ENCODE measurements at regions not wholly inside any gene's neighbourhood (a gene's known extent, or its start where the extent isn't known, plus 50 kb on each side); places are given as distances from the start of the nearest gene placed in this dataset.
A peak's percentile ranks its signal among the peaks of the same experiment; 100 is the strongest.

DNA sequence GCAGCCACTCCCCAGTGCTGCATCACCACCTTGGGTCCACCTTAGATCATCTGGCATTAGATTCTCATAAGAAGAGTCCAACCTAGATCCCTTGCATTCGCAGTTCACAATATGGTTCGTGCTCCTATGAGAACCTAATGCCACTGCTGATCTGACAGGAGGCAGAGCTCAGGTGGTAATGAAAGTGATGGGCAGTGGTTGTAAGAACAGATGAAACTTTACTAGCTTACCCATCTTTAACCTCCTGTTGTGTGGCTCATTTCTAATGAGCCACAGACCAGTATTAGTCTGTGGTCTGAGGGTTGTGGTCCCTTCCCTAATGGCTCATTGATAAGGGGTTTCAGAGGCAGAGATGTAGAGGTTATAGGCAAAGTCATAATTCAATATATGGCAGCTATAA lies 615.9 kb upstream of the MIS18BP1 start:
- H3K4me3 ChIP-seq (ENCODE audit: insufficient read length, low read depth) = no peak overlapping the region

DNA sequence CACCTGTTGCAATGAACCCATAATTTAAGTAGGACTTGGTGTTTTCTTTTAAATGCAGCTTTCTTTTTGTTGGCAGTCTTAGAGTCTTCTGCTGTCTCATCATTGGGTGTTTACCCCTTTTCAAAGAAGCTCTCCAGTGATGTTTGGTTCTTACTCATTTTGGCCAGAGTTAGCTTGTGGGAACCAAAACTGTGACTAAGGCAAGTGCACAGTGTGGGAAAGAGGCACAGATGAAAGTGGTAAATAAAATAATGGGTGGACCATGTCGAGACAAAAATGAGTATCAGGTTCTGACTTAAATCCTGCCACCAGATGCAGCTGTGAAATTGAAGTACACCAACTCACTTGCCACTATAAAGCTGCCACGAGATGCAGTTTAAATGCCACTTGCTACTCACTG lies 615.4 kb upstream of the MIS18BP1 start:
- Histone ChIP-seq H3K9ac (ENCODE audit: insufficient read length, low read depth) (no peak overlapping the region), H3K27me3 (ENCODE audit: insufficient read depth, insufficient read length) (no peaks in the 10 kb centered on the region), H3K4me1 (ENCODE audit: insufficient read depth, insufficient read length) (no peaks in the 10 kb centered on the region), H3K36me3 (ENCODE audit: insufficient read depth, insufficient read length, low read length) (no peaks in the 10 kb centered on the region), H3K4me3 (ENCODE audit: insufficient read length, low read depth) (no peak overlapping the region), H3K9me3 (ENCODE audit: insufficient read depth, low read length) (peaks cover 9% of the 10 kb centered on the region; the same call in 1 of the 2 replicates)
- TF ChIP-seq YY1 (IDR thresholded peaks at IDR 0.05; ENCODE audit: insufficient read depth, insufficient read length) = no peak
- DNase-seq (ENCODE audit: low read depth, low spot score) = no peak

More for the DNA sequence above, 615.9 kb upstream of the MIS18BP1 start:
- TF ChIP-seq ZNF274 (IDR thresholded peaks at IDR 0.05; ENCODE audit: low read depth, low read length) (no peak), SUZ12 (IDR thresholded peaks at IDR 0.05; ENCODE audit: extremely low read depth, insufficient read depth, insufficient read length) (no peak), YY1 (IDR thresholded peaks at IDR 0.05; ENCODE audit: insufficient read depth, insufficient read length) (no peak)
- Histone ChIP-seq H3K4me1 (ENCODE audit: insufficient read depth, insufficient read length) (no peaks in the 10 kb centered on the region), H3K9ac (ENCODE audit: insufficient read length, low read depth) (no peak overlapping the region), H3K36me3 (ENCODE audit: insufficient read depth, insufficient read length, low read length) (no peaks in the 10 kb centered on the region), H3K27me3 (ENCODE audit: insufficient read depth, insufficient read length) (no peaks in the 10 kb centered on the region), H3K9me3 (ENCODE audit: insufficient read depth, low read length) (peaks cover 9% of the 10 kb centered on the region; the same call in 1 of the 2 replicates)
- no peak for DNase-seq (ENCODE audit: low read depth, low spot score)

DNA sequence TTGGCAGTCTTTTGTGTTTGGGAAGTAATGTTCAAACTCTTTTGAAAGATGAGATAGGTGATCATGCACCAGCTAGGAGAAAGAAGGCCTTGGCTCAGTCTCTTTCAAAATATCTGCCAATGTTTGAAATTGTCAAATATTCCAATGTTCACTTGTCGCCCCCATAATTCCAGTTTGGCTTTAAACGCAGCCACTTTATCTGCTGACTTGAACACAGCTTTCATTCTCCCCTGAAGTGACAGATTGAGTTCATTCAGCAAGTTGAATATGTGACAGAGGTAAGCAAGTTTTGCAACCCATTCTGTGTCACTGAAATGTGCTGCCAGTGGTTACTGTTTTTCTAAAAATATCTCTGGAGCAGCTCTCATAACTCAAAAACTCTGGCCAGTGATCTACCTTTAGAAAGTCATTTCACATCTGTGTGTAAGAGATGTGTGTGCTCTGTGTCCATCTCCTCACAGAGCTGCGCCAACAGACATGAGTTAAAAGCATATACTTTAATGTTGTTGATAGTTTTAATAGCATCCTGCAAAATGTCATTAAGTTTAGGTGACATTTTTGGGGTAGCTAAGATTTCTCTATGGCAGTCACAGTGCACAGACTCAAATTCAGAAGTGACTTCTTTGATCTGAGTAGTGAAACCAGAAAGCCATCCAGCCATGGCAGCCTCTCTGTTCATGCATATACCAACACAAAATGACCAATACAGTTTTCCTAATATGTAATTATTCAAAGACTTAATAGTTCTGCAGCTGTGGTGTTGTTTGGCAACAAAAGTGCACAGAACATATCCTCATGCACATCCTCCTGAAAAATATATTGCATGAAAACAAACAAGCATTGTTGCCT lies 614.3 kb upstream of the MIS18BP1 start:
- no peak for TF ChIP-seq YY1 (IDR thresholded peaks at IDR 0.05; ENCODE audit: insufficient read depth, insufficient read length)
- no peak for TF ChIP-seq ZNF274 (IDR thresholded peaks at IDR 0.05; ENCODE audit: low read depth, low read length)
- no peak for TF ChIP-seq SUZ12 (IDR thresholded peaks at IDR 0.05; ENCODE audit: extremely low read depth, insufficient read depth, insufficient read length)
- Histone ChIP-seq H3K9ac (ENCODE audit: insufficient read length, low read depth) (no peak overlapping the region), H3K27me3 (ENCODE audit: insufficient read depth, insufficient read length) (no peaks in the 10 kb centered on the region), H3K9me3 (ENCODE audit: insufficient read depth, low read length) (peaks cover 9% of the 10 kb centered on the region; the same call in 1 of the 2 replicates), H3K36me3 (ENCODE audit: insufficient read depth, insufficient read length, low read length) (no peaks in the 10 kb centered on the region), H3K4me1 (ENCODE audit: insufficient read depth, insufficient read length) (no peaks in the 10 kb centered on the region), H3K4me3 (ENCODE audit: insufficient read length, low read depth) (no peak overlapping the region)
- DNase-seq (ENCODE audit: low read depth, low spot score) = no peak

DNA sequence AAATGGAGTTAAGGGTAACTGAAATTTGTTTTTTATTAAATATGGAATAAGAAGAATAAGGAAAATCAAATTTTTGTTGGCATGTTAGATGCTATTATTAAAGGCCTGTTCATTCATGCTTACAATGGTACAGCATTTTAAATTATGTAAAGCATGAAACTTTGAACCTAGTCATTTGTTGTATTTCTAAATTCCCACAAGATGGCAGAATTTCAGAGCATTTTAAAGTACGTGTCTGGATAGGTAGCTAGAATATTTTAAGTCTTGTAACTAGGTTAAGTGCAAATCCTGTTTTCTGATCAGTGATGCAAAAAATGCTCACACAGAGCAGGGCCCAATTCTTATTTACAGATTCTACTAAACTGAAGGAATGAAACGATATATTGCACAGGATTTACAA lies 585.6 kb upstream of the MIS18BP1 start:
- H3K36me3 ChIP-seq (ENCODE audit: insufficient read depth, insufficient read length, low read length) = no peaks in the 10 kb centered on the region
- H3K4me1 ChIP-seq (ENCODE audit: insufficient read depth, insufficient read length) = no peaks in the 10 kb centered on the region
- H3K27me3 ChIP-seq (ENCODE audit: insufficient read depth, insufficient read length) = no peaks in the 10 kb centered on the region
- no peaks in the 10 kb centered on the region for H3K9me3 ChIP-seq (ENCODE audit: insufficient read depth, low read length)
- no peak for DNase-seq (ENCODE audit: low read depth, low spot score)
- TF ChIP-seq YY1 (IDR thresholded peaks at IDR 0.05; ENCODE audit: insufficient read depth, insufficient read length) = no peak
- TF ChIP-seq SUZ12 (IDR thresholded peaks at IDR 0.05; ENCODE audit: extremely low read depth, insufficient read depth, insufficient read length) = no peak
- no peak for TF ChIP-seq ZNF274 (IDR thresholded peaks at IDR 0.05; ENCODE audit: low read depth, low read length)
- no peak overlapping the region for H3K4me3 ChIP-seq (ENCODE audit: insufficient read length, low read depth)
- no peak overlapping the region for H3K9ac ChIP-seq (ENCODE audit: insufficient read length, low read depth)

DNA sequence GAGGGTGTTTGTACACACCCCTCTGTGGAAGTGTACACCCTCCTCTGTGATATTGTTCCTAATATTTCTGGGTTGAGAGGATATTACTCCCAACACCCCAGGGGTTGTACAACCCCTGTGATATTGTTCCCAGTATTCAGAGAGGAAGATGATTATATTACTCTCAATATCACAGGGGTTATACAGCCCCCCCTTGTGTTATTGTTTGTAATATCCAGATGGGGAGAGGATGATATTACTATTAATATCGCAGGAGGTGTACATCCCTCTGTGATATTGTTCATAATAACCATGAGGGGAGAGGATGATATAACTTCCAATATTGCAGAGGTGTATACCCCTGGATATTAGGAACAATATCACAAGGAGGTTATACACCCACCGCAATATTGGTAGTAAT lies 566.1 kb upstream of the MIS18BP1 start:
- Histone ChIP-seq H3K9ac (ENCODE audit: insufficient read length, low read depth) (no peak overlapping the region), H3K36me3 (ENCODE audit: insufficient read depth, insufficient read length, low read length) (no peaks in the 10 kb centered on the region), H3K27me3 (ENCODE audit: insufficient read depth, insufficient read length) (no peaks in the 10 kb centered on the region), H3K4me3 (ENCODE audit: insufficient read length, low read depth) (no peak overlapping the region), H3K9me3 (ENCODE audit: insufficient read depth, low read length) (no peaks in the 10 kb centered on the region), H3K4me1 (ENCODE audit: insufficient read depth, insufficient read length) (no peaks in the 10 kb centered on the region)
- no peak for DNase-seq (ENCODE audit: low read depth, low spot score)
- no peak for TF ChIP-seq ZNF274 (IDR thresholded peaks at IDR 0.05; ENCODE audit: low read depth, low read length)
- TF ChIP-seq SUZ12 (IDR thresholded peaks at IDR 0.05; ENCODE audit: extremely low read depth, insufficient read depth, insufficient read length) = no peak
- no peak for TF ChIP-seq YY1 (IDR thresholded peaks at IDR 0.05; ENCODE audit: insufficient read depth, insufficient read length)

DNA sequence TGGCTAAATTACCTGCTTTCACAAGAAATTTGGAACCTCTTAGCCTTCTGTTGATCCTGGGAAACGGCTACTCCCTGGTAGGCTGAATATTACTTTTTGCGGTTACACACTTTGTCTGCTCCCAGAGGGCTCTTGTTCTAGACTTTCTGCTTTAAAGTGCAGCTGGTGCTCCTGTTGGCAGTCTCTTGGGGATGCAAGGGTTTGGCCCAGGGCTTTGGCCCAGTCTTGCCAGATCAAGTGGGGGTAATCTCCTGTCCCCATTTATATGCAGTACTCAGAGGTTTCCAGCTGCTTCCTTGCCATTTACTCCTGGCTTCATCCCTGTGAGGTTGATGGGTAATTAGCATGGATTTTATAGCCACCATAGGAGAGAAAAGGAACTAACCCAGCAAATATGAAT lies 558.2 kb upstream of the MIS18BP1 start:
- no peaks in the 10 kb centered on the region for H3K9me3 ChIP-seq (ENCODE audit: insufficient read depth, low read length)
- DNase-seq (ENCODE audit: low read depth, low spot score) = peak; percentile 5
- H3K4me3 ChIP-seq (ENCODE audit: insufficient read length, low read depth) = no peak overlapping the region

DNA sequence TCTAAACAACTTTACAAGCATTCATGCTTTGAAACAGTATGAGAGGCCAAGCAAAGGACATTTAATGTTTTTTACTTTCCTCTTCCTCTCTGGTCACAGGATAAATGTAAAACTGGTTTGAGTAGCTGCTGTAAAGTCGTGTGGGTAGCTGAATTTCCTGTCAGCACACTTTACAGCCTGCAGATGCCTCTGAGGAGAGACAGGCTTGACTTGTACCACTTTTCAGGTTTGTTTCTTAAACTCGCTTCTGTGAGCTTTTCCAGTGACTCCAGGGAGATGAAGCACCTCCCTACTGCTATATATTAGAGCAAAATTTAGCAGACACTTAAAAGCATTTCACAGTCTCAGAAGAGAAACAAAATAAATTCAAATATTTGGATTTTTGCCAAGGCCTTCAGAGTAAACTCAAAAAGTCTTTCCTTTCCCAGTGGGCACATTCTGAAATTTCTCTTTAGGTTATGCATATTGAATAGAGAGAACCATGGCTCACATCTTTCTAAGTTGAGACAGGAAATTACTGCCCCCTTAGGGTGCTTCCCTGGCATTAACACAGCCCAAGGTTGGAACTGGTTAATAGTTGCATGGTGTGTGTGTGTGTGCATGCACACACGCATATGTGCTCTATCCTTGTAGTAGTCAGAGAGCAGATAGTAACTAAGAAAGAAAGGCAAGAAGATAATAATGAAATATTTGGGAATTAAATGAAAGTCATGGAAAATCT lies 557.3 kb upstream of the MIS18BP1 start:
- H3K27me3 ChIP-seq (ENCODE audit: insufficient read depth, insufficient read length) = no peaks in the 10 kb centered on the region
- no peaks in the 10 kb centered on the region for H3K9me3 ChIP-seq (ENCODE audit: insufficient read depth, low read length)
- TF ChIP-seq ZNF274 (IDR thresholded peaks at IDR 0.05; ENCODE audit: low read depth, low read length) (no peak), SUZ12 (IDR thresholded peaks at IDR 0.05; ENCODE audit: extremely low read depth, insufficient read depth, insufficient read length) (no peak), YY1 (IDR thresholded peaks at IDR 0.05; ENCODE audit: insufficient read depth, insufficient read length) (no peak)
- DNase-seq (ENCODE audit: low read depth, low spot score) = no peak
- no peak overlapping the region for H3K4me3 ChIP-seq (ENCODE audit: insufficient read length, low read depth)
- H3K9ac ChIP-seq (ENCODE audit: insufficient read length, low read depth) = no peak overlapping the region
- no peaks in the 10 kb centered on the region for H3K4me1 ChIP-seq (ENCODE audit: insufficient read depth, insufficient read length)
- H3K36me3 ChIP-seq (ENCODE audit: insufficient read depth, insufficient read length, low read length) = no peaks in the 10 kb centered on the region

More for the DNA sequence above, 558.2 kb upstream of the MIS18BP1 start:
- TF ChIP-seq ZNF274 (IDR thresholded peaks at IDR 0.05; ENCODE audit: low read depth, low read length) = no peak
- TF ChIP-seq SUZ12 (IDR thresholded peaks at IDR 0.05; ENCODE audit: extremely low read depth, insufficient read depth, insufficient read length) = no peak
- no peak for TF ChIP-seq YY1 (IDR thresholded peaks at IDR 0.05; ENCODE audit: insufficient read depth, insufficient read length)
- H3K9ac ChIP-seq (ENCODE audit: insufficient read length, low read depth) = no peak overlapping the region
- H3K36me3 ChIP-seq (ENCODE audit: insufficient read depth, insufficient read length, low read length) = no peaks in the 10 kb centered on the region
- no peaks in the 10 kb centered on the region for H3K27me3 ChIP-seq (ENCODE audit: insufficient read depth, insufficient read length)
- no peaks in the 10 kb centered on the region for H3K4me1 ChIP-seq (ENCODE audit: insufficient read depth, insufficient read length)
